ENCODE measurements at regions not wholly inside any gene's neighbourhood (a gene's known extent, or its start where the extent isn't known, plus 50 kb on each side); places are given as distances from the start of the nearest gene placed in this dataset.
"Not testable (repeated sequence)": the region's sequence is repeated elsewhere in the genome, so short reads cannot be mapped to it uniquely, and the experiment has no call there.

DNA sequence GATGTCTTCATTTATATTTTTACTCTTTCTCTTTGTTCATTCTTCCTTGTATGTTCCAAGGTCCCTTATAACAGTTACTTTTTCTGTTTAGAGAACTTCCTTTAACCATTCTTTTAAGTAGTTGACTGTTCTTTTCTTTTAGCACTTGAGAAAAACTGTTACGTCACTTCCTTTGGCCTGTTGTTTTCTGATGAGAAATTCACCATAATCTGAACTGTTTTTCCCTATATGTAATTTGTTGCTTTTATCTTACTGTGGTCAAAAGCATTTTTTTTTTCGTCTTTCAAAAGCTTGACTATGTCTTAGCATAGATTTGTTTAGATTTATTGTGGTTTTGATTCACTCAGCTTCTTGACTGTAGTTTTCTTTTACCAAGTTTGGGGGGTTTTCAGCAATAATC is 1660.3 kb upstream of the PCDH10 start:
- no peak overlapping the region for H3K27ac Mint-ChIP-seq
- H3K4me1 Mint-ChIP-seq (ENCODE audit: low read depth) = no peaks in the 10 kb centered on the region
- no peaks in the 10 kb centered on the region for H3K36me3 Mint-ChIP-seq (ENCODE audit: low read depth)
- TF ChIP-seq, protein P1, sequence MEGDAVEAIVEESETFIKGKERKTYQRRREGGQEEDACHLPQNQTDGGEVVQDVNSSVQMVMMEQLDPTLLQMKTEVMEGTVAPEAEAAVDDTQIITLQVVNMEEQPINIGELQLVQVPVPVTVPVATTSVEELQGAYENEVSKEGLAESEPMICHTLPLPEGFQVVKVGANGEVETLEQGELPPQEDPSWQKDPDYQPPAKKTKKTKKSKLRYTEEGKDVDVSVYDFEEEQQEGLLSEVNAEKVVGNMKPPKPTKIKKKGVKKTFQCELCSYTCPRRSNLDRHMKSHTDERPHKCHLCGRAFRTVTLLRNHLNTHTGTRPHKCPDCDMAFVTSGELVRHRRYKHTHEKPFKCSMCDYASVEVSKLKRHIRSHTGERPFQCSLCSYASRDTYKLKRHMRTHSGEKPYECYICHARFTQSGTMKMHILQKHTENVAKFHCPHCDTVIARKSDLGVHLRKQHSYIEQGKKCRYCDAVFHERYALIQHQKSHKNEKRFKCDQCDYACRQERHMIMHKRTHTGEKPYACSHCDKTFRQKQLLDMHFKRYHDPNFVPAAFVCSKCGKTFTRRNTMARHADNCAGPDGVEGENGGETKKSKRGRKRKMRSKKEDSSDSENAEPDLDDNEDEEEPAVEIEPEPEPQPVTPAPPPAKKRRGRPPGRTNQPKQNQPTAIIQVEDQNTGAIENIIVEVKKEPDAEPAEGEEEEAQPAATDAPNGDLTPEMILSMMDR (IDR thresholded peaks at IDR 0.05) = no peak
- H3K9me3 Mint-ChIP-seq = no peaks in the 10 kb centered on the region; the same call in 1 of the 2 replicates
- no peaks in the 10 kb centered on the region for H3K27me3 Mint-ChIP-seq (ENCODE audit: insufficient read depth)
- DNase-seq = no peak
- H3K4me3 Mint-ChIP-seq = no peak overlapping the region

DNA sequence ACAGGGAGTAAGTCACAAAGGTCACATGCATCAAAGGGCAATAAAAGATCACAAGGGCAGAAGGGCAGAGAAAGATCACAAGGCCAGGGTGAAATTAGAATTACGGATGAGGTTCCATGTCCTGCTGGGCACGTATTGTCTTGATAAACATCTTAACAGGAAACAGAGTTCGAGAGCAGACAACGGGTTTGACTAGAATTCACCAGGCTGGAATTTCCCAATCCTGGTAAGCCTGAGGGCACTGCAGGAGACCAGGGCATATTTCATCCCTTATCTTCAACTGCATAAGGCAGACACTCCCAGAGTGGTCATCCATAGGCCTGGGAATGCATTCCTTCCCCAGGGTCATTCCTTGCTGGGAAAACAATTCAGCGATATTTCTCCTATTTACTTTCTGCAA is 1652.9 kb upstream of the PCDH10 start:
- H3K27me3 Mint-ChIP-seq (ENCODE audit: insufficient read depth); H3K4me3 Mint-ChIP-seq; H3K27ac Mint-ChIP-seq: not testable (repeated sequence)

DNA sequence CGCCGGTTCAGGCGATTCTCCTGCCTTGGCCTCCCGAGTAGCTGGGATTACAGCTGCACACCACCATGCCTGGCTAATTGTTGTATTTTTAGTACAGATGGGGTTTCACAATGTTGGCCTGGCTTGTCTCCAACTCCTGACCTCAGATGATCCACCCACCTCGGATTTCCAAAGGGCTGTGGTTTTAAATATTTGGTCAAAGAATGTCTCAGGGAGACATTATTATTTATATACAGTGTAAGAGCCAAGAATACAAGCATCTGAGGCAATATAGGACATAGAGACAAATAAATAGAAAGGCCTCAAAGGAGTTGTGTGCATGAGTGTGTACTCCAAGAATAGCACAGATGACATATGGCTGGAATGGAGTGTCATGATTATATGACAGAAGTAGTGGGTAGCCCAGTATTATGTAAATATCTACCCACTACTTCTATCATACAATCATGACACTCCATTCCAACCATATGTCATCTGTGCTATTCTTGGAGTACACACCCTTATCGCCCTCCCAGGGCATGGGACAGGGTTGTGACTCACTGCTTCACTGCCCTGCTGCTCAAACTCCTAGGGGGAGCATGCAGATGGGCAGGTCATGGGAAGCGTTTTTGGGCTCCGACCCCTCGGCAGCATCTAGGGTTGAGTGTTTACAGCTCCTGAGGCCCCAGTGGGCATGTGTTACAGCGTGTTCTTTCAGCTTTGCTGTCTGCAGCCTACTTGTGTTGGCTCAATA is 1649.8 kb upstream of the PCDH10 start:
- H3K9me3 Mint-ChIP-seq = peaks cover 23% of the 10 kb centered on the region
- DNase-seq = peak; percentile 44
- TF ChIP-seq, protein P1 (IDR thresholded peaks at IDR 0.05) = no peak
- H3K4me1 Mint-ChIP-seq (ENCODE audit: low read depth) = no peaks in the 10 kb centered on the region
- no peak overlapping the region for H3K4me3 Mint-ChIP-seq
- no peak overlapping the region for H3K27ac Mint-ChIP-seq
- H3K27me3 Mint-ChIP-seq (ENCODE audit: insufficient read depth) = no peaks in the 10 kb centered on the region; the same call in 1 of the 2 replicates
- 0 out of 2 replicates have a peak, but pooled peaks cover 5% of the 10 kb centered on the region for H3K36me3 Mint-ChIP-seq (ENCODE audit: low read depth)

More for the DNA sequence above, 1652.9 kb upstream of the PCDH10 start:
- H3K9me3 Mint-ChIP-seq = peaks cover 23% of the 10 kb centered on the region
- H3K4me1 Mint-ChIP-seq (ENCODE audit: low read depth); DNase-seq; H3K36me3 Mint-ChIP-seq (ENCODE audit: low read depth): not testable (repeated sequence)

DNA sequence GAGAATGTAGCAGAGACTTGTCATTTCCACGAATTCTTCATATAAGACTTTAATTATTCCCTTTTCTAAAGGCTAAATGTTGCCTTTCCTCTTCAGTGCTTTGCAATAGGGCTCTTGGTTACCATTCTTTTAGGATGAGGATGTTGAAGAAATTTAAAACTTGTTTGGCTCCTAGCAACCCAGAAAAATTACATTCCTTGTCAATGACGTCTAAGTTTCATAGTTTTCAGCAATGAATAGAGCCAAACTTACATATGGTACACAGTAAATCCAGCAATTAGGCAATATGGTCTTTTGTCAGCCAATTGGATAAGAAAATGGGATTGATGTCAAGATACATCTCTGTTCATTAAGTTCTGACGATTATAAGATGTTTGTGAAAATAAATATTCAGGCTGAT is 1639.6 kb upstream of the PCDH10 start:
- H3K27me3 Mint-ChIP-seq (ENCODE audit: insufficient read depth) = peaks cover 1% of the 10 kb centered on the region; the same call in 1 of the 2 replicates
- TF ChIP-seq, protein P1 (IDR thresholded peaks at IDR 0.05) = no peak
- H3K9me3 Mint-ChIP-seq = no peaks in the 10 kb centered on the region; the same call in 1 of the 2 replicates
- DNase-seq = peak; percentile 36
- no peak overlapping the region for H3K4me3 Mint-ChIP-seq
- no peaks in the 10 kb centered on the region for H3K4me1 Mint-ChIP-seq (ENCODE audit: low read depth)
- no peaks in the 10 kb centered on the region for H3K36me3 Mint-ChIP-seq (ENCODE audit: low read depth)
- no peak overlapping the region for H3K27ac Mint-ChIP-seq

DNA sequence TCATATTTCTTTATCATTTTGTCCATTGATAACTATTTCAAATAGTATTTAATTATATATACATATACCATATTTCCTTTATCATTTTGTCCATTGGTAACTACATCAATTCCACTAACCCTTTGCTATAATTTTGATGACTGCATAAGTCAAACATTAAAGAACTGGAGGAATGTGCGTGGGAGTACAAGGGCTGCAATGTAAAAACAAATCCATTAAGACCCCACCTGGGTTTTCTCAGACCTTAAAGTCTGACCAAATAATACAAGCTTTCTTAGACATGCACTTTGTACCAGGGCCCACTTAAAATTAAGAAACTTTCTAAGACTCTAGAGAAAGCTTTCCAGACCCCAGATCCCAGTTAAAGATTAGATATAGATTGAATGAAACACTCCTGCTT is 1622.4 kb upstream of the PCDH10 start:
- TF ChIP-seq, protein P1 (IDR thresholded peaks at IDR 0.05) = no peak
- no peak for DNase-seq
- Mint-ChIP-seq H3K9me3 (peaks cover 16% of the 10 kb centered on the region), H3K4me3 (no peak overlapping the region), H3K4me1 (ENCODE audit: low read depth) (no peaks in the 10 kb centered on the region), H3K36me3 (ENCODE audit: low read depth) (no peaks in the 10 kb centered on the region), H3K27me3 (ENCODE audit: insufficient read depth) (no peaks in the 10 kb centered on the region; the same call in 1 of the 2 replicates), H3K27ac (no peak overlapping the region)

DNA sequence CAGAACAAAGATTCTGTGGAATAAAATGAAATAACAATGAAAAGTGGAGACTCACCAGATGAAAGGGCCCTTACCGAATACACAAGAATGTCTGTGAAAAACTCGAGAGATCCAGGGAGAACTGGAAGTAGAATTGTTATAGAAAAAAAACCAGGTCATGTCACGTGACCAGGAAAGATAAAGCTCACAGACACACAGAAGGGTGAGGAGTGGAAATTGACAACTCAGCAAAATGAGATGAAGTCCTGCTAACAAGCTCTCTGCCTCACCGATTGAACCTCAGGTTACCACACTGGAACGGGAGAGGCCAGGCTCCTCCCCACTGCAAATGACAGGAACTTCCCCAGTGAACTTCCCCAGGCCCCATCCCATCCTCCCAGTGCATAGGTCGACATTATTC is 1618.0 kb upstream of the PCDH10 start:
- Mint-ChIP-seq H3K27ac (no peak overlapping the region), H3K4me1 (ENCODE audit: low read depth) (no peaks in the 10 kb centered on the region), H3K9me3 (peaks cover 12% of the 10 kb centered on the region), H3K36me3 (ENCODE audit: low read depth) (no peaks in the 10 kb centered on the region; the same call in 1 of the 2 replicates), H3K4me3 (no peak overlapping the region), H3K27me3 (ENCODE audit: insufficient read depth) (no peaks in the 10 kb centered on the region; the same call in 1 of the 2 replicates)
- TF ChIP-seq, protein P1 (IDR thresholded peaks at IDR 0.05) = no peak
- DNase-seq = no peak
